HS-27A (cell line): ENCODE measurements at regions not wholly inside any gene's neighbourhood (a gene's known extent, or its start where the extent isn't known, plus 50 kb on each side); places are given as distances from the start of the nearest gene placed in this dataset.
"Not testable (repeated sequence)": the region's sequence is repeated elsewhere in the genome, so short reads cannot be mapped to it uniquely, and the experiment has no call there.

Source experiments
- DNase-seq: peaks from one replicate; pipeline ENCODE4 v3.0.0-alpha.2; 2012; ENCODE audit warnings: low read depth, missing footprints

DNA sequence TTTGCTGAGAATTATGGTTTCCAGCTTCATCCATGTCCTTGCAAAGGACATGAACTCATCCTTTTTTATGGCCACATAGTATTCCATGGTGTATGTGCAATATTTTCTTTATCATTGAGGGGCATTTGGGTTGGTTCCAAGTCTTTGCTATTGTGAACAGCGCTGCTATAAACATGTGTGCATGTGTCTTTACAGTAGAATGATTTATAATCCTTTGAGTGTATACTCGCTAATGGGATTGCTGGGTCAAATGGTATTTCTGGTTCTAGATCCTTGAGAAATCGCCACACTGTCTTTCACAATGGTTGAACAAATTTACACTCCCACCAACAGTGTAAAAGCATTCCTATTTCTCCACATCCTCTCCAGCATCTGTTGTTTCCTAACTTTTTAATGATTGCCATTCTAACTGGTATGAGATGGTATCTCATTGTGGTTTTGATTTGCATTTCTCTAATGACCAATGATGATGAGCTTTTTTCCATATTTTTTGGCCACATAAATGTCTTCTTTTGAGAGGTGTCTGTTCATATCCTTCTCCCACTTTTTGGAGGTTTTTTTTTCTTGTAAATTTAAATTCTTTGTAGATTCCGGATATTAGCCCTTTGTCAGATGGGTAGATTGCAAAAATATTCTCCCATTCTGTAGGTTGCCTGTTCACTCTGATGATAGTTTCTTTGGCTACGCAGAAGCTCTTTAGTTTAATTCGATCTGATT is 180.1 kb downstream of the PLPPR4 start:
- not testable (repeated sequence) for DNase-seq

DNA sequence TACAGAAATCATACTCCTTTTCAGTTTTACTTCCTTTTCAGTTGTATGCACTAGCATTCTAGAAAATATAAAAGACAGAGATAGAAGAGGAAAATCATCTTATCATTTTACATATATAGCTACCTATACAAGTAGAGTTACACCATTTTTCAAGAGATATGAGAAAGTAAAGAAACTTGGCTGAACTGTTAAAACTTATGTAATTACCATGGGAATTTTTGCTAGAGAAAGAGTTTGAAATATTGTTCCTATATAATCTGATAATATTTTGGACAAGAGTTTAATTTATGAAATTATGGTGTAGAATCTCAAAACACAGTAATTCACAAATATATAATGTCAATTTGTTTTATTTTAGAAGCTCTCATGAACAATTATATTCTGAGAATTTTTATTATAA is 180.8 kb downstream of the PLPPR4 start:
- DNase-seq, result no peak

DNA sequence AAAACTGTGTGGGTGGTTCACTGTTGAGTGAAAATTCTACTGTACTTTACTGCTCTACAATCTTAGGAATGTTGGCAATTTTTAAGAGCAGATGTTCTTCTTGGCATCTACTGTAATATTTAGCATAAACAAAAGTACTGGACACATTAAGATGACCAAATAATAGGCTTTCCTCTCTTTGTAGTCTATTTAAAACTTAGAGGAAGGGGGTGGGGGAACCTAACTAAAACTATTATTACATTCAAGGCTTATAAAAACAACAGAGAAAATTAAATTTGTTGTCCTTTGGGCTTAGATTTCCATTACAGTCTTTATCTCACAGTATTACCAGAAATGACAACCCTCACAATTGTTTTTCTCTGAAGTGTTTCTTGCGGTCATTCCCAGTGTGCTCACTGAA is 181.2 kb downstream of the PLPPR4 start:
- DNase-seq, result no peak

DNA sequence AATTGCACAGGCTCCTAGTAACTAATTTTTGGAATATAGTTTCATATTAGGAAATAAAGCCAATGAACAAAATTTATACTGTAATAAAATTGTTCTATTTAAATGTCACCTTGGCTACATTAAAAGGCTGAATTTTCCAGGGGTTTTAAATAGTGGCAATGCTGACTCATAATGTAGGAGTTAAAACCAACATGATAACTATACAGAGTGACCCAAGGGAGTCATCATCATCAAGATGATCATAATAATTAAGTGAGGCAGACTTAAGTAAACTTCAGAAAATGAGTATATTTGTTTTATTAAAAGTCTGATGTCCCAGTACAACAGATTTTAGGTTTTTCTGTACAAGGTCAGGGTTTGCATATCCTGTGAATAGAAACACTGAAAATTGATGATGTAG is 183.4 kb downstream of the PLPPR4 start:
- no peak for DNase-seq

DNA sequence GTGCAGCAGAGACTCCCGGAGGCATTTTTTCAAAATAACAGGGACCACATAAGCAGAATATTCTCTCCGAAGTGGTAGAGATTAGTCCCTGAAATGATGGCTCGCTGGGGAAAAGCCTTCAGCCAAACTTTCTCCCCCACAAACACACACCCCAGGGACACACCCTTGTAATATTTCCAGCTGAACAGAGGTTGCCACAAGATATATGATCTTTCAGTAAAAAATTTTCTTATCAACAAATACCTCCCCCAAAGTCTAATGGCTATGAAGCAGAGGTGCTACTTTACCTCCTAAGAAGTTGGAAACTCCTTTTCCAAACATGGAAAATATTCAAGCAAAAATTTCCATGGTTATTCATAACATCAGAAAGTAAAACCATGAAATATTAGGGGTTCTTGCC is 190.2 kb upstream of the PALMD start:
- DNase-seq, result no peak

DNA sequence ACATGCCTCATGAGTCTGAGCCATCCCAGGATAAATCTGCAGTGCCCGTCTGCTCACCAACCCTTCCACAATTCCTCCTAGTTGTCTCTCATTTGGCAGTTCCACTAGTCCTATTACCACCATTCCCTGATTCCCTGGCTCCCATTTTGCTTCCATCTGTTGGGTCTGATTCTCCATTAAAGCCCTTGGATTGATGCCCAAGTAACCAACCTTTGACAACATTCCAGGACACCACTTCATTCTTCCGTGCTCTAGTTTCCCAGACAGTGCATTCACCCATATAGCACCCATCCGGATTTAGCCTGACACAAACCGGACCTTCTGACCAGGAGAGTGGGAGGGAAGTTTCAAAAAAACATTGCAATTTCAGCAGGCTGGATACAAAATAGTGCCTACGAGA is 189.4 kb upstream of the PALMD start:
- DNase-seq, result no peak

DNA sequence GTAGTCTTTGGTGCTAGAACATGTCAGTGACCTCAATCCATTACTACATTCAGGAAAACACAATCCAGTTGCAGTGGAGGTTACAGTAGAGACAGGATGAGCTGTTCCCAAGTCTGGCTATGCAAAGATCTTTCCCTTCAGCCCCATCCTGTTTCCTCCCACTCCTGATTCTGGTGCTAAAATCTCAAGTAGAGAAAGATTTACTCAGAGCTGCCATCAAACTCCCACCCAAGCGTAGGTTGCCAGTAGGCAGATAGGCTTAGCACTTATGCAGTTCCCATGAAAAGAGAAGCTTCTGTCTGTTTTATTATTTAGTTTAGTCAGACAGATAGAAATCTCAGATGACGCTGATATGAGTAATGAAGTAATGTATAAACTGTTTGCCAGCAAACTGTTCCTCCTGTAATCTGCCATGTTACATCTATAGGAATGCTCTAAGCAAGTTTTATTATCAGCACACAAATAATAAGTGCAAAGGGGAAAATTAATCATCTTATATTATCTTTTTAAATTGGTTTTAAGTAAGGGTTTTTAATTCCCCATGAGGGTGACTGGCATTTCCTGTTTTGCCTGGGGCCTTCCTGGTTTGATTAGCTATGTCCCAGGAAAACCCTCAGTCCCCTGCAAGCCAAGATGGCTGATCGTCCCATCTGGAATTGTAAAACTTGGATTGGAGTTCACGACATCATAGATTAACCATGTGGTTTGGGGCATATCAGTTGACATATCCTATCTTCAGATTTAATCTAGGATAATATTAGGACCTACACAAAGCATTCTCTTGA is 188.3 kb upstream of the PALMD start:
- no peak for DNase-seq

DNA sequence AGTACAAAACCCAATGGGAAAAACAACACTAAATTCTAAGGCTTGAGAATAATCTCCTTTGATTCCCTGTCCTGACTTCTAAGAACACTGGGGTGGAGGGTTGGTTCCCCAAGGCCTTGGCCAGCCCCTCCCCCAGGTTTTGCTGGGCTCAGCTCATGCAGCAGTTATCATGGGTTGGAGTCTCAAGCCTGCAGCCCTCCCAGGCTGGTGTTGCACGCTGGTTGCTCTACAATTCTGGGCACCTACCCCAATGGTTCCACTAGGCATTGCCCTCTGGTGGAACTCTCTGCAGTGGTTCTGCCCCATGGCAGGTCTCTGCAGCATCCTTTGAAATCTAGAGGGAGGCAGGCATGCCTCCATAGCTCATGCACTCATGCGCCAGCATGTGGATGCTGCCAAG is 184.4 kb upstream of the PALMD start:
- DNase-seq, result no peak

DNA sequence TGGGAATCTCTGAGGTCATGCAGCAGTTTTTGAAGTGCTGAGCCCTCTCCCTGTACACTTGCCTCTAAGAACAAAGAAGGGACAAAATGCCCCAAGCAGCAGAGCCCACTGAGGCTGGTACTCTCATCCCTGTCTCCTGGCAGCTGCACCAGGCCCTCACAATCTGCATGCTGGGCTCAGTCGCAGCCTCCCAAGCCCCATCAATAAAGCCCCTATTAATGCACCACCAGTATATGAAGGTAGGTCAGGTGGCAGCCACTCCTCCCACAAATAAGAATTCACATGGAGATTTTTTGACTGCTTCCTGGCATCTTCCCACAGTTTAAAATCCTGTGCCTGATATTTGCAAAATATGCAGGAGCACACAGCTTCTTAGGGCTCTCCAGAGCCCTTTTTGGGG is 181.2 kb upstream of the PALMD start:
- no peak for DNase-seq

DNA sequence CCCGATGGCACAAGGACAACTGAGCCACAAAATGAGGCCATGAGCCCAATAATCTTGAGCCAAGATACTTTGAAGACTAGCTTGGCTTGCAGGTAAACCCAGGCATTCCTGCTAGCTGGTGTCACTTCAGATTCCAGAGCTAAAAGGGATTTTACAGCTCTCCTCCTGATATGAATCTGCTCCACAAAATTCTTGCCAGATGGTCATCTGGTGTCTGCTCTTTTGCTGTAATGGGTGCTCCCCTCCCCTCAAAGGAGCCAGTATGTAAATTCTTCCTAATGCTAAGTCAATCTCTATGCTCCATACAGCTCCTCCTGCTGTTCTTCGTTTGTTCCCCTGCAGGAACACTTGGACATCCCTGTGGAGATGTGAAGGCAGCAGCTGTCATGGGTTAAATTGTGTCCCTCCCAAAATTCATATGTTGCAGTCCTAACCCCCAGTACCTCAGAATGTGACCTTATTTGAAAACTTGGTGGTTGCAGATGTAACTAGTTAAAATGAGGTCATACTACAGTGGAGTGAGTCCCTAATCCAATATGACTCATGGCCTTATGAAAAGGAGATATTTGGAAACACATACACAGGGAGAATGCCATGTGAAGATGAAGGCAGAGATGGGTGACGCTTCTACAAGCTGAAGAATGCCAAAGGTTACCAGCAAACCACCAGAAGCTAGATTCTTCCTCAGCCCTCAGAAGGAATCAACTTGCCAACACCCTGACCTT is 180.6 kb upstream of the PALMD start:
- peak; percentile 86 for DNase-seq

DNA sequence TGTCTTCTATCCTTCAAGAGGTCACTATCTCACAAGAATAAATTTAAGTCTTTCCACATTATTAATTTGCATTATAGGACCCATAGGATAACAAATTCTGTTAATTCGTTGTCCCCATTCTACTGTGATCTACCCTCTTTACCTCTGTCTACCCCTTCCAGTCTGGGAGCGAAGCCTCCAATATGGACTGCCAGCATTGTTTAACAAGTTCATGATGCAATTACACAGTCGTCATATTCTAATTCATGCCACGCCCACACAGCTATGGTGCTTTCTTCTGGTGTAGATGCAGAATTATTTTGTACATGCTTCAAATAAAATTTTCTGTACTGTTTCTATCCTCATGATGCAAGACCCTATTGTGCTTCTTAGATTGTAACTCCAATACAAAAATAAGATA is 178.3 kb upstream of the PALMD start:
- no peak for DNase-seq

DNA sequence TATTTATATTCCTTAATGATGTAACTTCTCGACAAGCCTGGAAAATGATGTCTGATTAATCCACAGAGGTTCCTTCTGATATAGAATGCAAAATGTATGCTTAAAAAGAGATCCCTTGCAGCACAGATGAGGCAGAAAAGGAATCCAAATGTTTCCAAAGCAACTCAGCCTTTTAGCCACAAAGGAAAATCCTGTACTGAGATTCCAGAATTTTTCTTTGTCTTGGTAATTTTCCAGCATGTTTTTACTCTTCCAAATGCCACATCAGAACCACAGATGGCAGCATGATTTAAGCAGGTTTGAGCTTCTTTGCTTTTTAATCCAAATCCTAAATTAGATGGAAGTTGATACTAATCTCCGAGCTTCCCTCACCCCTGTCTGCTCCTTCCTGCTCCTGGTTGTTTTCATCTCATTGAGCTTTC is 176.4 kb upstream of the PALMD start:
- DNase-seq, result no peak

DNA sequence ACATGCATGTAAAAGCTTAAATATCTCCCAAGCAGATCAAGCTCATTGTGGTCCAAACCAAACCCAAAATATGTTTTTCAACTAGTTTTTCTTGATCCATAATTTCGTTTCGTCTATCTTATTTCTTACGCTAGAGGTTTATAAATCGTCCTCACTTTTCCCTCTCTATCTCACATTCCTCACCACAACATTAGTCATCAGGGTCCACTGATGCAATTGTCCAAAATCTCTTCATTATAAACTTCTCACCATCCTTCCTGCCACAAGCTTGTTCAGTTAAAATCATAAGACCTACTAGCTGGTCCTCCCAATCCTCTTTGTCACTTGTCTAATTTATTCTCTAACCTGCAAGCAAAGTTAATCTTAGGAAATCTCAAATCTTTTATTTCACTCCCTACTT is 173.0 kb upstream of the PALMD start:
- no peak for DNase-seq

DNA sequence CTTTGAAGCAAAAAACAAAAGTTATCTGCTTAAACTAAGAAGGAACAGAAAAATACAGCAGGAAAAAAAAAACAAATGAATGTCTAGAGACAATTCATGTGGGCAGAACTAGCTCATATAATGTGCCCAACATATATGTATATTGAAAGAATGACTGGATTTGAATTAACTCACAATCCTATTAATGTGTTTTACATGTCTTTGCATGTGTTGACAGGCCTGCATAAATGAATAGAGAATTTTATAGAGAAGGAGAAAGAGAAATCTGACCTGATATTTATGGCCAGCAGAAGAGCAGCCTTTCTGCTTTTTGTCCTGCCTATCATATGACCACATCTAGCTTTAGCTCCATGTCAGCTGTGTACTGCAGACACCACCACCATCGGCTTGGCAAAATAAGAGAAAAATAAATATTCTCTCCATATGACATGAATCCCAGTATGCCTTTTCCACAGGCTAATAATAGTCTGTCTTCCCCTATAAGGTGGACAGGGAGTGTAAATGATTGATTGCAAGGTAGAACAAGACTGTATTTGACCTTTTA is 171.5 kb upstream of the PALMD start:
- no peak for DNase-seq

DNA sequence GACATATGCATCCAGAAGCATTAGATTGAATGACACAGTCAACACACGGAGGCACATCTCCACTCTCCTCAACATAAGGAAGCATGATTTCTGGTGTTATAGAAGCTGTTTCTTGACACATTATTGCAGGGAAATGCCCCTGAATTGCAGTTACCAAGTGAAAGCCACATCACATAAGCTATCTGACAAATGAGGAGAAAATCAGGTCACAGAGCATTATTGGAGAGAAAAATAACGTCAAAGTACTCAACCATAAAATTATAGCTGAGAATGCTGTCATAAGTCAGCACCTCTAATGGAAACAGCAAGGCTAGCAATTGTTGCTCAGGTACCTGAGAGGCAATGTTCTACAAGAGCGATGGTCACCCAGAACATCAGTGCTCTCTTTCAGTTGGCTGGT is 169.9 kb upstream of the PALMD start:
- DNase-seq, result no peak

DNA sequence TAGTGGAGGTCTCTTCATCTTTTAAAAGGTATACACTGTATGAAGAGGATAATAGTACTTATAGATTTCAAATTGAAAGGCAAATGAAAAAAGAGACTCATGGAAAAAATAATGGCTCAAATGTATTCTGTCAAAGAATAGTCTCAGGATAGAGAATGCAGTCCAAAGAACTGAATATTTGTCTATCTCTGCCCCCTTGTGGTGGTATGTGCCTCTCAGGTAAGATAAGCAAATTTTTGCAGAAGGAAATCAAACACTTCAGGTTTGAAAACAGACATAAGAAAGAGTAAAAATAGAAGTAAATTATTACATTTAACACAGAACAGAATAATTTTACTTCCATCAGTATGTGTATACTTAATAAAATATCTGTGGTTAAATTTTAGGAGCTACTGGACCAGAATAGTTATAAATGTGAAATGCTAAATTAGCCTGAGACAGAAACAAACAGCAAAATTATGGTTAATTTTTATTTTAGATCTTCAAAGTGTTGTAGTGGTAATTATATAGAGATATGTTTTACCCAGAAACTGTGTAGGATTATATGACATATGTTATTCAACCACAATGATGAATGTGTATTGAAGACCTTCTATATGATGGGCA is 164.4 kb upstream of the PALMD start:
- DNase-seq, result no peak

DNA sequence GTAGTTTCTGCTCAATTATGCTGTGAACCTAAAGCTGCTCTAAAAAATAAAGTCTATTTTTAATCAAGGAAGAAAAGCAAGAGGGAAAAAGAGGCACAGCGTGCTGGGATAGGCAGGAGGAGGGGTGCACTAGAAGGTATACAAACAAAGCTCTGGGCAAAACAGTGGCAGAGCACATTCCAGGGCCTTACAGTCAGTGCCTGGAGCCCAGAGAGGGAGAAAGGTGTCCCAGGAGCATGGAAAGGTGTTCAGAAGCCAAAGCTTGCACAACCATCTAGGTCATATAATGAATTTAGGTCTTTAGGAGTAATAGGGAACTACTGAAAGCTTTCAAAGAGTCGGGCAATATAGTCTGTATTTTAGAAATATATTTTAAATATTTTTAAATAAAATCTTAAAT is 163.6 kb upstream of the PALMD start:
- no peak for DNase-seq

DNA sequence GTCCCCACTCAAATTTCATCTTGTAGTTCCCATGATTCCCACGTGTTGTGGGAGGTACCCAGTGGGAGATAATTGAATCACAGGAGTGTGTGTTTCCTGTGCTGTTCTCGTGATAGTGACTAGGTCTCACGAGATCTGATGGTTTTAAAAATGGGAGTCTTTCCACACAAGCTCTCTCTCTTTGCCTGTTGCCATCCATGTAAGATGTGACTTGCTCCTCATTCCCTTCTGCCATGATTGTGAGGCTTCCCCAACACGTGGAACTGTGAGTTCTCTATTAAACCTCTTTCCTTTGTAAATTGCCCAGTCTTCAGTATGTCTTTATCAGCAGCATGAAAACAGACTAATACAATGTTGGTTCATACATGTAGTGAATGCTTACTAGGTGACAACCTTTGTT is 163.2 kb upstream of the PALMD start:
- no peak for DNase-seq

DNA sequence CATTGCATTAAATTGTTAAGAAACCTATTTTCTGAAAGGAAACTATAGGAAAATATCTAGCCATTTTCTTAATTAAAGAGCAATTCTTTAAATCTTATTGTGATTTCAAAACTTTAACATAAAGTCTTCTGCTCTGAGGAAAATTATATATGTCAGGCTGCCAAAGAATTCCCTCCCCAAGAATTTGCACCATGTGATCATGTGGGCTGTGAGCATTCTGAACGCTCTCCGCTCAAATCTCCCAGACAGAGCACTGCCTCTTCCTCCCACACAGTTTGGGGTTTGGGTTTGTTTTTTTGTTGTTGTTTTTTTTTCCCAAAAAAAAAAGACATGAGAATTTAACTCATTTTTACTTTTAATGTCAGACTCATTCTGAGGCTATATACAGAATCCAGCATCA is 155.9 kb upstream of the PALMD start:
- DNase-seq, result no peak

DNA sequence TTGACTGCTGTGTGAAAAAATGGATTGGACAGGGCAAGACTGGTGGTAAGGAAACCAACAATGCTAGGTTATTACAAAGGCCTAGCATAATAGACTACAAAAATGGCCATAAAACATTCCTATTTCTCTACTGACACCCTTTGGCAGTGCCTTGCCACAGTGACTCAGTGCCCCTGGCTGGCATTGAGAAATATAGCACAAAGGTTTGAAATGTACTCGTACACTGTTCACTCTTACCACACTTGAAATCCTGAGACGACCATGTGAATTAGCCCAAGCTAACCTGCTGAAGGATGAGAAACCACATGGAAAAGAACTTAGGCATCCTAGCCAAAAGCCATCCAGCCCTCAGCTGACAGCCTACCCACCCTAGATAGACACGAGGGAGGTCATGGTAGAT is 149.8 kb upstream of the PALMD start:
- no peak for DNase-seq

DNA sequence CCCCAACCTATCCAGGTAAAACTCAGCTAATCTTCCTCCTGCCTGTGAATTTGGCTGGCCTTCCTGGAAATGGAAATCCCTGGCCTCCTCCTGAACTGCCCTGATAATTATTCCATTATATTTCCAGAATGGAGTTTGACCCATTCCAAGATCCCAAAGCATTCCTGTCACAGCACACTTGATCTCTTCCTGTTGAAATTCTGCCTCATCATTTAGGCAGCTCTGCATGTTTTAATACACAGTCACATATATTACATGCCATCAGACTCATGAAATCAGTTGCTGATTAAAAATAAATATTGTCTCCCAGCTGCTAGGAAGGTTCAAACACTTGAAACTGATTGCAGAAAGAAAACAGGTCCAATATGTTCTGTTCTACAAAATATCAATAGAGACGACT is 148.2 kb upstream of the PALMD start:
- DNase-seq, result no peak

DNA sequence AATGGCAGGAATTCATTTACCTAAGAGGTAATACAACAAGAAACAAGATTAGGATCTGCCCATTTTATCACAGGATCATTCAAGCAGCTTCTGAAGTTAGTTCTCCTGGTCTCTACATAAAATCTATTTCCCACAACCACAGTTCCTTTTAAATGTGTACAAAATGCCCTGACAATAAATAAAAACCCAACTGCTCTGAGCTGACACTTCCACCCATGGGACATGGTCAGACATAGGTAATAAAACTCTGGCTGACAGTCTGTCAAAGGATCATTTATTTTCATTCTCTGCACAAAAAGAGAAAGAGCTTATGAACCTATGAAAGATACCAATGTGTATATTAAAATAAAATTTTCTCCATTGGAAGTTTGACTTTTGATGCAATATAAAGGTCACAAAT is 145.4 kb upstream of the PALMD start:
- no peak for DNase-seq

DNA sequence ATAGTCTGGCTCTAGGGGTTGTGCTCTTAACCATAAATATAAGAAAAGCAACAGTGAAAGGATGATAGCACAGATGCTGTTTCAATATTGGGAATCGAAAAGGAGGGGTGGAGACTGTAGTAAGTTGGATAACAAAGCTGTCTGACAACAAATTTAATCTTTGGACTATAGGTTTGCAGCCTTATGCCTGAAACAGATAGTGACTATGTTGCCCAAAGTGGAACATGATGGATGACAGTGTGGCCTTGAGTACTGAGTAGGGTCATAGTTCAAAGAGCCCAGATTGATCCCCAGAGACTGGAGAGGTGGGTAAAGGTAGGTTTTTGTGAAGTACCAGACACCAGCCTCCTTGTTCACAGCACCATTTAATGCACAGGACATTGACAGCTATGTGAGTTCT is 144.0 kb upstream of the PALMD start:
- DNase-seq, result no peak
